OCI-LY1 (cell line): ENCODE measurements at regions not wholly inside any gene's neighbourhood (a gene's known extent, or its start where the extent isn't known, plus 50 kb on each side); places are given as distances from the start of the nearest gene placed in this dataset.

ENCODE experiments used
- CTCF ChIP-seq: fragments of 200-600 bp; sonication (generic), shearing (Covaris generic); IDR thresholded peaks from 2 replicates; pipeline ENCODE4 v1.5.1; 2017; ENCODE audit warnings: mild to moderate bottlenecking, antibody characterized with exemption, low read length, moderate library complexity, mixed read lengths
- EZH2 ChIP-seq: fragments of 200-600 bp; sonication (generic), shearing (Covaris generic); IDR thresholded peaks from 2 replicates; pipeline ENCODE4 v1.8.0; 2017; ENCODE audit warnings: borderline replicate concordance, mixed run types, mild to moderate bottlenecking, antibody characterized with exemption, low read length, moderate library complexity, mixed read lengths

GRCh38 chrX:121165930-121166359, 118.5 kb downstream of the GLUD2 start:
- TF ChIP-seq CTCF: no peak
- TF ChIP-seq EZH2: no peak
